ENCODE measurements at regions not wholly inside any gene's neighbourhood (a gene's known extent, or its start where the extent isn't known, plus 50 kb on each side); places are given as distances from the start of the nearest gene placed in this dataset.

- Histone ChIP-seq H3K4me3 (no peak overlapping the region), H3K4me1 (no peaks in the 10 kb centered on the region), H3K9me3 (no peaks in the 10 kb centered on the region), H3K27ac (no peak overlapping the region), H3K36me3 (no peaks in the 10 kb centered on the region), H3K27me3 (no peaks in the 10 kb centered on the region)
- no peak for DNase-seq (ENCODE audit: low spot score in 2 of 2)
- intact Hi-C loops (cut with DNase I) = no loop called here
- TF ChIP-seq CTCF (IDR thresholded peaks at IDR 0.05) = no peak
These were observed 58.0 kb upstream of the PSMA6 start for GRCh38 chr14:35234012-35234805.

- TF ChIP-seq CTCF (IDR thresholded peaks at IDR 0.05) = no peak
- Histone ChIP-seq H3K9me3 (no peaks in the 10 kb centered on the region), H3K27ac (no peak overlapping the region), H3K36me3 (no peaks in the 10 kb centered on the region), H3K4me3 (no peak overlapping the region), H3K4me1 (no peaks in the 10 kb centered on the region), H3K27me3 (no peaks in the 10 kb centered on the region)
- DNase-seq (ENCODE audit: low spot score in 2 of 2) = no peak
- intact Hi-C loops (cut with DNase I) = no loop called here
These were observed 56.3 kb upstream of the PSMA6 start for GRCh38 chr14:35235840-35236239.

GRCh38 chr14:35236806-35237205, 55.4 kb upstream of the PSMA6 start:
- Histone ChIP-seq H3K36me3 (no peaks in the 10 kb centered on the region), H3K4me1 (no peaks in the 10 kb centered on the region), H3K9me3 (no peaks in the 10 kb centered on the region), H3K27ac (no peak overlapping the region), H3K4me3 (no peak overlapping the region), H3K27me3 (no peaks in the 10 kb centered on the region)
- DNase-seq (ENCODE audit: low spot score in 2 of 2) = no peak
- intact Hi-C loops (cut with DNase I) = no loop called here
- TF ChIP-seq CTCF (IDR thresholded peaks at IDR 0.05) = no peak

- Histone ChIP-seq H3K27me3 (no peaks in the 10 kb centered on the region), H3K36me3 (no peaks in the 10 kb centered on the region), H3K4me1 (no peaks in the 10 kb centered on the region), H3K4me3 (no peak overlapping the region), H3K9me3 (no peaks in the 10 kb centered on the region), H3K27ac (no peak overlapping the region)
- TF ChIP-seq CTCF (IDR thresholded peaks at IDR 0.05) = no peak
- intact Hi-C loops (cut with DNase I) = no loop called here
- DNase-seq (ENCODE audit: low spot score in 2 of 2) = no peak
These were observed 52.0 kb upstream of the PSMA6 start for GRCh38 chr14:35240231-35240630.

Data from ascending aorta (tissue), 2 donors.